IgD-negative memory B cell (primary cell): ENCODE measurements at regions not wholly inside any gene's neighbourhood (a gene's known extent, or its start where the extent isn't known, plus 50 kb on each side); places are given as distances from the start of the nearest gene placed in this dataset.
A peak's percentile ranks its signal among the peaks of the same experiment; 100 is the strongest.

ENCODE experiments used
- H3K27ac Mint-ChIP-seq, 3 donors: one replicate each; pipeline ENCODE4 v1.8.0; 2020 to 2022; ENCODE audit warnings: mild to moderate bottlenecking in 3 of 3, mixed read lengths in 3 of 3, moderate library complexity in 1 of 3
- H3K27me3 Mint-ChIP-seq: one replicate; pipeline ENCODE4 v1.8.0; 2021; ENCODE audit warnings: mixed read lengths
- H3K36me3 Mint-ChIP-seq: one replicate; pipeline ENCODE4 v1.8.0; 2020; ENCODE audit warnings: mild to moderate bottlenecking, mixed read lengths
- H3K4me1 Mint-ChIP-seq, 3 donors: one replicate each; pipeline ENCODE4 v1.8.0; 2020 to 2022; ENCODE audit warnings: mixed read lengths in 3 of 3, mild to moderate bottlenecking in 1 of 3
- H3K4me3 Mint-ChIP-seq, 4 donors: one replicate each; pipeline ENCODE4 v1.8.0; 2020 to 2022; ENCODE audit warnings: mild to moderate bottlenecking in 4 of 4, mixed read lengths in 4 of 4, moderate library complexity in 3 of 4
- H3K9me3 Mint-ChIP-seq, 3 donors: one replicate each; pipeline ENCODE4 v1.8.0; 2020 to 2021; ENCODE audit warnings: mixed read lengths in 3 of 3, mild to moderate bottlenecking in 1 of 3

GRCh38 chr2:215749092-215749957 is 264.0 kb downstream of the MREG start:
- no peaks in the 10 kb centered on the region for H3K9me3 Mint-ChIP-seq
- peaks cover 0 to 2% (median 0%) of the 10 kb centered on the region in 3 donors for H3K4me1 Mint-ChIP-seq
- H3K36me3 Mint-ChIP-seq = peaks cover 1% of the 10 kb centered on the region
- H3K27me3 Mint-ChIP-seq = peaks cover 7% of the 10 kb centered on the region
- H3K27ac Mint-ChIP-seq = no peak overlapping the region
- H3K4me3 Mint-ChIP-seq = no peak overlapping the region

GRCh38 chr2:215748446-215748845 is 264.9 kb downstream of the MREG start:
- Mint-ChIP-seq H3K9me3 (no peaks in the 10 kb centered on the region), H3K27me3 (peaks cover 4% of the 10 kb centered on the region), H3K36me3 (peaks cover 1% of the 10 kb centered on the region), H3K27ac (no peak overlapping the region), H3K4me3 (no peak overlapping the region), H3K4me1 (peaks cover 0 to 2% (median 0%) of the 10 kb centered on the region in 3 donors)

- Mint-ChIP-seq H3K4me1 (peaks cover 0 to 2% (median 0%) of the 10 kb centered on the region in 3 donors), H3K27ac (no peak overlapping the region), H3K36me3 (peaks cover 1% of the 10 kb centered on the region), H3K27me3 (peaks cover 4% of the 10 kb centered on the region), H3K4me3 (no peak overlapping the region), H3K9me3 (no peaks in the 10 kb centered on the region)
These were observed 266.3 kb downstream of the MREG start for GRCh38 chr2:215746887-215747615.

- Mint-ChIP-seq H3K27me3 (peaks cover 2% of the 10 kb centered on the region), H3K4me3 (no peak overlapping the region), H3K4me1 (peaks cover 0 to 2% (median 0%) of the 10 kb centered on the region in 3 donors), H3K9me3 (no peaks in the 10 kb centered on the region), H3K36me3 (peaks cover 1% of the 10 kb centered on the region), H3K27ac (peak overlapping the region in 1 of 3 donors; percentile 20)
These were observed 267.0 kb downstream of the MREG start for GRCh38 chr2:215746226-215746886.

- peaks cover under 1% of the 10 kb centered on the region for H3K36me3 Mint-ChIP-seq
- no peak overlapping the region for H3K27ac Mint-ChIP-seq
- peaks cover 0 to 2% (median 0%) of the 10 kb centered on the region in 3 donors for H3K4me1 Mint-ChIP-seq
- no peaks in the 10 kb centered on the region for H3K9me3 Mint-ChIP-seq
- peaks cover 2% of the 10 kb centered on the region for H3K27me3 Mint-ChIP-seq
- H3K4me3 Mint-ChIP-seq = no peak overlapping the region
These were observed 268.0 kb downstream of the MREG start for GRCh38 chr2:215745331-215745730.

GRCh38 chr2:215744514-215744913 is 268.8 kb downstream of the MREG start:
- no peaks in the 10 kb centered on the region for H3K36me3 Mint-ChIP-seq
- no peak overlapping the region for H3K4me3 Mint-ChIP-seq
- H3K27me3 Mint-ChIP-seq = peaks cover 4% of the 10 kb centered on the region
- no peak overlapping the region for H3K27ac Mint-ChIP-seq
- H3K9me3 Mint-ChIP-seq = no peaks in the 10 kb centered on the region
- H3K4me1 Mint-ChIP-seq = no peaks in the 10 kb centered on the region

GRCh38 chr2:215743066-215743465 is 270.3 kb downstream of the MREG start:
- Mint-ChIP-seq H3K4me3 (no peak overlapping the region), H3K9me3 (peaks cover 0 to 2% (median 0%) of the 10 kb centered on the region in 3 donors), H3K4me1 (no peaks in the 10 kb centered on the region), H3K27ac (no peak overlapping the region), H3K36me3 (no peaks in the 10 kb centered on the region), H3K27me3 (peaks cover 6% of the 10 kb centered on the region)

- Mint-ChIP-seq H3K36me3 (no peaks in the 10 kb centered on the region), H3K27me3 (peaks cover 6% of the 10 kb centered on the region), H3K27ac (no peak overlapping the region), H3K4me1 (peaks cover 0 to 2% (median 0%) of the 10 kb centered on the region in 3 donors), H3K4me3 (no peak overlapping the region), H3K9me3 (peaks cover 0 to 2% (median 0%) of the 10 kb centered on the region in 3 donors)
These were observed 271.3 kb downstream of the MREG start for GRCh38 chr2:215742021-215742420.

GRCh38 chr2:215740071-215740470 is 273.3 kb downstream of the MREG start:
- Mint-ChIP-seq H3K4me1 (peaks cover 0 to 2% (median 0%) of the 10 kb centered on the region in 3 donors), H3K27ac (no peak overlapping the region), H3K9me3 (peaks cover 0 to 2% (median 0%) of the 10 kb centered on the region in 3 donors), H3K4me3 (no peak overlapping the region), H3K36me3 (no peaks in the 10 kb centered on the region), H3K27me3 (peaks cover 4% of the 10 kb centered on the region)

GRCh38 chr2:215738351-215738750 is 275.0 kb downstream of the MREG start:
- Mint-ChIP-seq H3K27me3 (peaks cover 4% of the 10 kb centered on the region), H3K4me3 (no peak overlapping the region), H3K4me1 (peaks cover 0 to 2% (median 0%) of the 10 kb centered on the region in 3 donors), H3K9me3 (peaks cover 0 to 6% (median 2%) of the 10 kb centered on the region in 3 donors), H3K36me3 (no peaks in the 10 kb centered on the region), H3K27ac (no peak overlapping the region)

GRCh38 chr2:215737477-215737876 is 275.9 kb downstream of the MREG start:
- peaks cover 0 to 6% (median 2%) of the 10 kb centered on the region in 3 donors for H3K9me3 Mint-ChIP-seq
- peaks cover 4% of the 10 kb centered on the region for H3K27me3 Mint-ChIP-seq
- H3K4me1 Mint-ChIP-seq = peaks cover 0 to 2% (median 0%) of the 10 kb centered on the region in 3 donors
- H3K27ac Mint-ChIP-seq = no peak overlapping the region
- no peaks in the 10 kb centered on the region for H3K36me3 Mint-ChIP-seq
- no peak overlapping the region for H3K4me3 Mint-ChIP-seq

DNA sequence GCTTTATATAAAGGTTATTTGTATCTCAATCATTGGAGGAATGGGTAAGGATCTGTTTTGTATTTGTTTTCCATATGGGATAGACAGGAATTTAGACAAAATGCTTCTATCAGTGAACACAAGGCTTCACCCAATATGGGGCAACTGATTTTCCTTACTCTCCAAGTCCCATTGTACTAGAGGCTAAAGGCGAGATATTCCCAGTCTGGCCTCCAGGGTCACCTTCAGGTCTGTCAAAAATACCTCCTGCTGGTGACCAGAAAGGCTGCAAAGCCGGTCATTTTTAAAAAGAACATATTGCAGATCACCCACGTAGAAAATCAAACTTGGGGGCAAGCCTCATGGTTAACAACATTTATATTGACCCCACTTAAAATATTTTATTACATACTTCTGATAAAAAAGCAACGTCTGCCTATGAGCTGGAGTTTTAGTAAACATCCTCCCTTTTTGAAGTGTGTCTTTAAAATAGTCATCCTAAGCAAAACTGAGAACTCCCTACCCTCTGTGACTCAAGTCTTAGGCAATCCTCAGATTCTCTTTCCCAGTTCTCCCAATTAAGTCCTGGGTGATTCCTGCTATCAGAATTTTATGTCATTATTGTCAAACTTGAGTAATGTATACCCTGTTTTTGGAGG is 276.6 kb downstream of the MREG start:
- no peaks in the 10 kb centered on the region for H3K36me3 Mint-ChIP-seq
- H3K4me1 Mint-ChIP-seq = peaks cover 0 to 2% (median 0%) of the 10 kb centered on the region in 3 donors
- no peak overlapping the region for H3K4me3 Mint-ChIP-seq
- H3K27ac Mint-ChIP-seq = no peak overlapping the region
- peaks cover 0 to 6% (median 2%) of the 10 kb centered on the region in 3 donors for H3K9me3 Mint-ChIP-seq
- peaks cover 4% of the 10 kb centered on the region for H3K27me3 Mint-ChIP-seq

GRCh38 chr2:215731108-215731658 is 282.2 kb downstream of the MREG start:
- Mint-ChIP-seq H3K27me3 (no peaks in the 10 kb centered on the region), H3K4me3 (no peak overlapping the region), H3K4me1 (peaks cover 0 to 10% (median 7%) of the 10 kb centered on the region in 3 donors), H3K36me3 (peaks cover 2% of the 10 kb centered on the region), H3K9me3 (peaks cover 0 to 6% (median 0%) of the 10 kb centered on the region in 3 donors), H3K27ac (no peak overlapping the region)

DNA sequence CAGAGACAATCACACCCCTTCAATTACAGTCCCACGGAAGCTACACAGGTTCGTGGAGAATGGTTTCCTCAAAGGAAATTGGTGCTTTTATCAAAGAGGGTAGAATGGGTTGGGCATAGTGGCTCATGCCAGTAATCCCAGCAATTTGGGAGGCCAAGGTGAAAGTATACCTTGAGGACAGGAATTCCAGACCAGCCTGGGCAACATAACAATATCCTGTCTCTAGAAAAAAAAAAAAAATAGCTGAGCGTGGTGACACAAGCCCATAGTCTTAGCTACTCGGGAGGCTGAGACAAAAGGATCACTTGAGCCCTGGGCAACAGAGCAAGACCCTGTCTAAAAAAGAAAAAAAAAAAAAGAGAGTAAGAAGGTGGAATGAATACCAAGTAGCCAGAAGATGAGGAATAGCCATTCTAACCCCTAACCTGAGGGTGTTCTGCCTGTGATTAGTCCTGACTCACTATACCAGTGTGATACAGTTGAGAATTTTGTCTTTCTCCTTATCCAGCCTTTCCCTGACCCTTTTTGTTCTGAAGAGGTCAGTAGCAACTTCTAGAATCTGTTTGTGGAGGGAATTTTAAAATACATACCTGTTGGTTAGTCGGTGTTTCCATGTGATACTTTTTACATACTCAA is 283.2 kb downstream of the MREG start:
- Mint-ChIP-seq H3K36me3 (peaks cover 4% of the 10 kb centered on the region), H3K4me1 (peaks cover 0 to 10% (median 7%) of the 10 kb centered on the region in 3 donors), H3K4me3 (no peak overlapping the region), H3K27me3 (no peaks in the 10 kb centered on the region), H3K9me3 (peaks cover 0 to 6% (median 0%) of the 10 kb centered on the region in 3 donors), H3K27ac (no peak overlapping the region)
